ENCODE measurements at regions not wholly inside any gene's neighbourhood (a gene's known extent, or its start where the extent isn't known, plus 50 kb on each side); places are given as distances from the start of the nearest gene placed in this dataset.

DNA sequence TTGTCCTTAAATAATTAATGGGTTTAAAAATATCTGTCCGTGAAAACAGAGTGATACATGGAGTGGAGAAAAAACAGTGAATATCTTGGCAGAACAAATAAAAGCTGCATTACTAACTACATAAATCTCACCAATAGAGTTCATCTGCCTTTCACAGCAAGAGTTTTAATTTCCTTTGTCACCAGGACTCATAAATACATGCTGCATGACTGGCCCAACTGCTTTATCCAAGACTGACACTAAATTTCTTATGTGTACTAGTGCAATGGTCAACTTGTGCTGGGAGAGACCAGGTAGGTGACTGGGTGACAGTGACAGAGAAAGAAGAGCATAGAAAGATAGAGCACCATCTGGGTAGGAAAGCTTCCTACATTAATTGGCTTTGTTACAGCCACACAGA, 402.8 kb downstream of the RAD51AP2 start:
- no peak for TF ChIP-seq ZNF274 (IDR thresholded peaks at IDR 0.05; ENCODE audit: low read depth, low read length)
- no peak for TF ChIP-seq YY1 (IDR thresholded peaks at IDR 0.05; ENCODE audit: insufficient read depth, insufficient read length)

Measured in NT2/D1 (cell line).